K562 (cell line): ENCODE measurements at regions not wholly inside any gene's neighbourhood (a gene's known extent, or its start where the extent isn't known, plus 50 kb on each side); places are given as distances from the start of the nearest gene placed in this dataset.

Source experiments
- ATAC-seq: fragments of 200-7000 bp; cut with Tn5 transposase; 3 replicates; pipeline ENCODE4 v1.9.1; 2020; ENCODE audit warnings: moderate library complexity
- BruUV-seq: library from RNA; stranded (reverse); fragments of 400-500 nt; replicated peaks from 2 replicates; lab custom pipeline; 2021; lab: Mats Ljungman, UMichigan
- CTCF ChIA-PET: fragments of 300-600 bp; formaldehyde crosslinking; extraction: SDS; loops from one replicate; lab custom pipeline; 2021; ENCODE audit warnings: low intra/inter-chr PET ratio; lab: Yijun Ruan, JAX
- POLR2A ChIA-PET: fragments of 300-600, 350-650 bp; sonication (Branson Sonifier 250); formaldehyde crosslinking; extraction: SDS; loops from one replicate; lab custom pipeline; 2021; ENCODE audit warnings: antibody characterized with exemption, inconsistent platforms; lab: Yijun Ruan, JAX
- DNase-seq, 4 experiments: peaks; one replicate each; pipeline versions ENCODE4 v3.0.0 to v3.0.0-alpha.2; 2011 to 2018; ENCODE audit warnings: low spot score in 3 of 4, mixed read lengths in 3 of 4; ENCODE audit errors: extremely low read depth in 1 of 4
- FAIRE-seq: peaks from 2 replicates; lab custom pipeline; 2011; peaks lifted over from hg19 to GRCh38; lab: Jason Lieb, UNC
- H2AFZ ChIP-seq: 2 replicates; pipeline ENCODE4 v1.6.0; 2011; ENCODE audit warnings: low read depth, low read length, control low read depth, inconsistent platforms
- H3K27ac ChIP-seq: fragments of 200-600 bp; 3 replicates; pipeline ENCODE4 v1.8.0; 2011; ENCODE audit warnings: low read depth, mild to moderate bottlenecking, control low read depth, inconsistent platforms, low read length, moderate library complexity, mixed read lengths; ENCODE audit errors: extremely low read depth
- H3K27me3 ChIP-seq, 2 experiments: fragments of 300-600 bp in 1 of 2; 2 replicates in 1 of 2; 3 replicates in 1 of 2; pipeline versions ENCODE4 v1.6.0 to v1.8.0; 2011; ENCODE audit warnings: inconsistent platforms in 2 of 2, low read length in 2 of 2, mild to moderate bottlenecking in 1 of 2, mixed read lengths in 1 of 2, moderate library complexity in 1 of 2; ENCODE audit not compliant: control insufficient read depth in 2 of 2, insufficient read depth in 2 of 2
- H3K36me3 ChIP-seq: fragments of 300-600 bp; 3 replicates; pipeline ENCODE4 v1.8.0; 2011; ENCODE audit warnings: mild to moderate bottlenecking, low read length, inconsistent platforms; ENCODE audit not compliant: control insufficient read depth, insufficient read depth
- H3K4me1 ChIP-seq, 2 experiments: fragments of 200-600 bp in 1 of 2; replicated peaks in 1 of 2; 2 replicates in 1 of 2; 3 replicates in 1 of 2; pipeline versions ENCODE4 v1.5.1 to v1.8.0; 2011; ENCODE audit warnings: inconsistent platforms in 2 of 2, low read length in 2 of 2, mild to moderate bottlenecking in 1 of 2, mixed read lengths in 1 of 2, moderate library complexity in 1 of 2; ENCODE audit not compliant: control insufficient read depth in 2 of 2, insufficient read depth in 2 of 2
- H3K4me2 ChIP-seq: 2 replicates; pipeline ENCODE4 v1.6.1; 2011; ENCODE audit warnings: low read length, control low read depth, inconsistent platforms, mixed read lengths; ENCODE audit not compliant: insufficient read depth
- H3K4me3 ChIP-seq: fragments of 200-600 bp; sonication (generic), shearing (Covaris generic); 2 replicates; pipeline ENCODE4 v1.5.1; 2016; ENCODE audit warnings: control low read depth, inconsistent platforms
- H3K79me2 ChIP-seq: fragments of 200-600 bp; 3 replicates; pipeline ENCODE4 v1.8.0; 2011; ENCODE audit warnings: low read length, inconsistent platforms; ENCODE audit not compliant: control insufficient read depth, insufficient read depth
- H3K9ac ChIP-seq, 2 experiments: 2 replicates each; pipeline versions ENCODE4 v1.6.0 to v1.6.1; 2011; ENCODE audit warnings: low read depth in 2 of 2, low read length in 2 of 2, control low read depth in 1 of 2, inconsistent platforms in 1 of 2, mild to moderate bottlenecking in 1 of 2, mixed read lengths in 1 of 2; ENCODE audit not compliant: insufficient read depth in 1 of 2
- H3K9me1 ChIP-seq: one replicate; pipeline ENCODE4 v1.6.0; 2011; ENCODE audit warnings: inconsistent platforms, mild to moderate bottlenecking, low read length, moderate library complexity; ENCODE audit not compliant: control insufficient read depth, insufficient read depth
- H3K9me3 ChIP-seq: replicated peaks from 2 replicates; pipeline ENCODE4 v1.5.1; 2011; ENCODE audit warnings: low read depth, low read length, inconsistent platforms; ENCODE audit not compliant: control insufficient read depth, insufficient read depth
- H4K20me1 ChIP-seq: replicated peaks from 2 replicates; pipeline ENCODE4 v1.6.1; 2011; ENCODE audit warnings: low read length, inconsistent platforms, mixed read lengths; ENCODE audit not compliant: control insufficient read depth, insufficient read depth
- ATF3 ChIP-seq, 2 experiments: fragments of 450-650 bp in 1 of 2; sonication (generic) in 1 of 2; formaldehyde crosslinking in 1 of 2; IDR thresholded peaks in 1 of 2; conservative IDR thresholded peaks in 1 of 2; 2 replicates each; pipeline versions ENCODE4 v1.6.1 to v1.8.1; 2016 to 2023; ENCODE audit warnings: mild to moderate bottlenecking in 2 of 2, moderate library complexity in 2 of 2, inconsistent platforms in 1 of 2, missing genetic modification reagents in 1 of 2
- KLF1 ChIP-seq: fragments of 450-650 bp; IDR thresholded peaks from 2 replicates; pipeline ENCODE4 v1.6.1; 2016; ENCODE audit warnings: missing genetic modification characterization, missing compliant biosample characterization
- MNT ChIP-seq, 2 experiments: fragments of 450-650 bp; conservative IDR thresholded peaks; 2 replicates each; pipeline ENCODE4 v1.6.1; 2017; ENCODE audit warnings: mild to moderate bottlenecking in 2 of 2, moderate library complexity in 2 of 2
- NCOA4 ChIP-seq: fragments of 450-650 bp; IDR thresholded peaks from 2 replicates; pipeline ENCODE4 v1.6.1; 2018; ENCODE audit warnings: mild to moderate bottlenecking; ENCODE audit not compliant: partially characterized antibody
- PHF21A ChIP-seq: fragments of 450-650 bp; IDR thresholded peaks from 2 replicates; pipeline ENCODE4 v1.6.1; 2017; ENCODE audit warnings: low read depth, borderline replicate concordance
- RFX1 ChIP-seq: fragments of 450-650 bp; IDR thresholded peaks from 2 replicates; pipeline ENCODE4 v1.6.1; 2016; ENCODE audit warnings: mild to moderate bottlenecking, moderate library complexity
- SMARCA4 ChIP-seq: fragments of 450-650 bp; IDR thresholded peaks from 2 replicates; pipeline ENCODE4 v1.6.1; 2016
- SNAPC5 ChIP-seq: fragments of 250-450 bp; sonication (Bioruptor Pico); IDR thresholded peaks from 2 replicates; pipeline ENCODE4 v1.8.0; 2021; ENCODE audit warnings: moderate library complexity, mild to moderate bottlenecking, inconsistent platforms
- SRSF9 ChIP-seq: fragments of 200-400 bp; formaldehyde crosslinking; IDR thresholded peaks from 2 replicates; pipeline ENCODE4 v1.6.1; 2017; ENCODE audit warnings: low read depth, low read length, borderline replicate concordance
- THAP7 ChIP-seq: fragments of 250-450 bp; sonication (Bioruptor Pico); IDR thresholded peaks from 2 replicates; pipeline ENCODE4 v1.5.0; 2021
- ZBTB34 ChIP-seq: fragments of 250-450 bp; sonication (Bioruptor Pico); IDR thresholded peaks from 2 replicates; pipeline ENCODE4 v1.8.0; 2021; ENCODE audit warnings: mild to moderate bottlenecking, moderate library complexity
- ZNF175 ChIP-seq: fragments of 200-800 bp; sonication (Bioruptor generic); IDR thresholded peaks from 2 replicates; pipeline ENCODE4 v1.6.1; 2016; ENCODE audit warnings: low read depth, mild to moderate bottlenecking, missing genetic modification characterization, missing compliant biosample characterization
- ZNF24 ChIP-seq: fragments of 450-650 bp; IDR thresholded peaks from 2 replicates; pipeline ENCODE4 v1.6.1; 2016
- WGBS: fragments of 100-300 bp; shearing (Covaris generic); methylation state at CpG from one replicate; pipeline ENCODE4 v1.1.6; 2016; ENCODE audit warnings: low coverage, mixed read lengths; ENCODE audit not compliant: insufficient coverage; ENCODE audit errors: missing lambda C conversion rate; 5-methylcytosine and 5-hydroxymethylcytosine counted together
- in situ Hi-C: fragments of 300-500 bp; cut with MboI; formaldehyde crosslinking; loops from 4 replicates; pipeline ENCODE4 v1.15.0; 2018; ENCODE audit warnings: inconsistent platforms, mixed read lengths
- intact Hi-C: fragments of 100-400 bp; cut with micrococcal nuclease; formaldehyde crosslinking; loops from 2 replicates; pipeline ENCODE4 v1.14.2; 2022

- H3K4me1 ChIP-seq = no peaks in the 10 kb centered on the region
- no peaks in the 10 kb centered on the region for H3K36me3 ChIP-seq
- ChIA-PET CTCF (no interaction called here), POLR2A (no interaction called here)
- H3K9me1 ChIP-seq = no peaks in the 10 kb centered on the region
- no peak for DNase-seq
- H3K4me3 ChIP-seq = no peak overlapping the region
- intact Hi-C loops = no loop called here
- H3K27me3 ChIP-seq = no peaks in the 10 kb centered on the region
- H3K9ac ChIP-seq = no peak overlapping the region
- H3K79me2 ChIP-seq = no peaks in the 10 kb centered on the region
- H3K4me2 ChIP-seq = no peak overlapping the region
- no peak for FAIRE-seq
- BruUV-seq = no TSS peak
- no peak overlapping the region for H3K27ac ChIP-seq
- no peaks in the 10 kb centered on the region for H3K9me3 ChIP-seq
- H2AFZ ChIP-seq = no peak overlapping the region
- WGBS = 0% methylated on average over 2 of the region's 2 CpGs
- TF ChIP-seq RFX1 (peak; percentile 31), MNT (conservative IDR thresholded peaks at IDR 0.05) (no peak)
- in situ Hi-C loops = no loop called here
- H4K20me1 ChIP-seq = no peaks in the 10 kb centered on the region
- no peak for ATAC-seq
Observed at GRCh38 chr3:147575391-147575790, 166.2 kb downstream of the ZIC1 start.

GRCh38 chr3:147582642-147583041 is 173.5 kb downstream of the ZIC1 start:
- no peak overlapping the region for H3K4me3 ChIP-seq
- ChIA-PET CTCF (no interaction called here), POLR2A (no interaction called here)
- no peak overlapping the region for H3K4me2 ChIP-seq
- ATAC-seq = no peak
- no TSS peak for BruUV-seq
- no peak for DNase-seq
- H2AFZ ChIP-seq = no peak overlapping the region
- H3K4me1 ChIP-seq = no peaks in the 10 kb centered on the region
- no peak overlapping the region for H3K27ac ChIP-seq
- FAIRE-seq = no peak
- intact Hi-C loops = no loop called here
- no peaks in the 10 kb centered on the region for H3K27me3 ChIP-seq
- H4K20me1 ChIP-seq = no peaks in the 10 kb centered on the region
- H3K9me3 ChIP-seq = no peaks in the 10 kb centered on the region; the same call in none of the 2 replicates
- no peaks in the 10 kb centered on the region for H3K36me3 ChIP-seq
- no peaks in the 10 kb centered on the region for H3K79me2 ChIP-seq
- in situ Hi-C loops = no loop called here
- H3K9ac ChIP-seq = no peak overlapping the region
- no peaks in the 10 kb centered on the region for H3K9me1 ChIP-seq
- TF ChIP-seq ZNF175 (CRISPR knock-in tag) (no peak), SRSF9 (no peak), ZBTB34 (no peak), NCOA4 (no peak), KLF1 (no peak), ATF3 (IDR thresholded peaks at IDR 0.05) (no peak), ATF3 (CRISPR knock-in tag; conservative IDR thresholded peaks at IDR 0.05) (no peak), PHF21A (no peak), SMARCA4 (no peak), ZNF24 (no peak), SNAPC5 (CRISPR knock-in tag) (no peak), THAP7 (no peak)
